ENCODE measurements at regions not wholly inside any gene's neighbourhood (a gene's known extent, or its start where the extent isn't known, plus 50 kb on each side); places are given as distances from the start of the nearest gene placed in this dataset.

DNA sequence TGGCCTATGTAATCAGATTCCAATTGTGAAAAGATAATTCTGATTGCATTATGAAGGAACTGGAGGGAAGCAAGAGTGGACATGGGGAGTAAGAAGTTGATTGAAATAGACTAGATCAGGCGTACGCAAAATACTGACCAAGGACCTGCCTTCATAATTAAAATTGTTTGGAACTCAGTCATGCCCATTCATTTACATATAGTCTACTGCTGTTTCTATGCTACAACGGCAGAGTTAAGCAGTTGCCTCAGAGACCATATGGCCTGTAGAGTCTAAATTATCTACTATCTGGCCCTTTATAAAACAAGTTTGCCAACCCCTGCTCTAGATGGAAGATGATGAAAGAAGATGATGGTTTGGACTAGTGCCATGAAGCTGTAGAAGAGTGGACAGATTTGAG is 170.0 kb upstream of the ARID2 start:
- TF ChIP-seq CTCF (conservative IDR thresholded peaks at IDR 0.05; ENCODE audit: low read depth, low read length) (no peak), EZH2 (IDR thresholded peaks at IDR 0.05; ENCODE audit: low read length, unreplicated experiment) (no peak)

All from PC-3 (cell line).